Astrocyte (in vitro differentiated cells and primary cell): ENCODE measurements at regions not wholly inside any gene's neighbourhood (a gene's known extent, or its start where the extent isn't known, plus 50 kb on each side); places are given as distances from the start of the nearest gene placed in this dataset.

Source experiments
- EZH2 ChIP-seq: IDR thresholded peaks from 2 replicates; pipeline ENCODE4 v1.6.1; 2012; ENCODE audit warnings: mild to moderate bottlenecking, low read length, inconsistent platforms; ENCODE audit not compliant: insufficient read depth
- TF ChIP-seq, protein P1 (sequence below): IDR thresholded peaks from 2 replicates; pipeline ENCODE4 v1.5.1; 2011; ENCODE audit warnings: low read depth, mild to moderate bottlenecking, inconsistent platforms, low read length, moderate library complexity; ENCODE audit not compliant: insufficient read depth

- TF ChIP-seq, protein P1, sequence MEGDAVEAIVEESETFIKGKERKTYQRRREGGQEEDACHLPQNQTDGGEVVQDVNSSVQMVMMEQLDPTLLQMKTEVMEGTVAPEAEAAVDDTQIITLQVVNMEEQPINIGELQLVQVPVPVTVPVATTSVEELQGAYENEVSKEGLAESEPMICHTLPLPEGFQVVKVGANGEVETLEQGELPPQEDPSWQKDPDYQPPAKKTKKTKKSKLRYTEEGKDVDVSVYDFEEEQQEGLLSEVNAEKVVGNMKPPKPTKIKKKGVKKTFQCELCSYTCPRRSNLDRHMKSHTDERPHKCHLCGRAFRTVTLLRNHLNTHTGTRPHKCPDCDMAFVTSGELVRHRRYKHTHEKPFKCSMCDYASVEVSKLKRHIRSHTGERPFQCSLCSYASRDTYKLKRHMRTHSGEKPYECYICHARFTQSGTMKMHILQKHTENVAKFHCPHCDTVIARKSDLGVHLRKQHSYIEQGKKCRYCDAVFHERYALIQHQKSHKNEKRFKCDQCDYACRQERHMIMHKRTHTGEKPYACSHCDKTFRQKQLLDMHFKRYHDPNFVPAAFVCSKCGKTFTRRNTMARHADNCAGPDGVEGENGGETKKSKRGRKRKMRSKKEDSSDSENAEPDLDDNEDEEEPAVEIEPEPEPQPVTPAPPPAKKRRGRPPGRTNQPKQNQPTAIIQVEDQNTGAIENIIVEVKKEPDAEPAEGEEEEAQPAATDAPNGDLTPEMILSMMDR, result no peak
- TF ChIP-seq EZH2, result no peak
Measured at GRCh38 chr3:34219556-34219955, 421.1 kb downstream of the PDCD6IP start.
